Muscle layer of duodenum (tissue), 2 donors: ENCODE measurements at regions not wholly inside any gene's neighbourhood (a gene's known extent, or its start where the extent isn't known, plus 50 kb on each side); places are given as distances from the start of the nearest gene placed in this dataset.

Experiments used
- H3K27ac ChIP-seq: one replicate; pipeline ENCODE4 v1.7.0; 2013; ENCODE audit warnings: mild to moderate bottlenecking, low read length
- H3K27me3 ChIP-seq: one replicate; pipeline ENCODE4 v1.7.0; 2013; ENCODE audit warnings: low read depth, mild to moderate bottlenecking, control low read depth, low read length
- H3K36me3 ChIP-seq, 2 donors: one replicate each; pipeline ENCODE4 v1.7.0; 2013; ENCODE audit warnings: low read length in 2 of 2, control low read depth in 1 of 2, mild to moderate bottlenecking in 1 of 2; ENCODE audit not compliant: insufficient read depth in 2 of 2, control insufficient read depth in 1 of 2
- H3K4me1 ChIP-seq, 2 donors: one replicate each; pipeline ENCODE4 v1.7.0; 2013; ENCODE audit warnings: low read length in 2 of 2, mild to moderate bottlenecking in 2 of 2, control low read depth in 1 of 2, moderate library complexity in 1 of 2; ENCODE audit not compliant: insufficient read depth in 2 of 2, control insufficient read depth in 1 of 2
- H3K4me3 ChIP-seq, 2 donors: one replicate each; pipeline ENCODE4 v1.7.0; 2013; ENCODE audit warnings: low read length in 2 of 2, low read depth in 1 of 2, mild to moderate bottlenecking in 1 of 2
- H3K9me3 ChIP-seq, 2 donors: one replicate each; pipeline ENCODE4 v1.7.0; 2013; ENCODE audit warnings: low read length in 2 of 2, control low read depth in 1 of 2, mild to moderate bottlenecking in 1 of 2; ENCODE audit not compliant: control insufficient read depth in 1 of 2
- donor health status: healthy.

GRCh38 chr2:120472891-120473309 is 127.0 kb downstream of the INHBB start:
- H3K9me3 ChIP-seq: peaks cover 0 to 9% of the 10 kb centered on the region in 2 donors
- H3K4me1 ChIP-seq: no peaks in the 10 kb centered on the region
- no peak overlapping the region for H3K27ac ChIP-seq
- no peak overlapping the region for H3K4me3 ChIP-seq
- H3K36me3 ChIP-seq: peaks cover 0 to 4% of the 10 kb centered on the region in 2 donors
- H3K27me3 ChIP-seq: no peaks in the 10 kb centered on the region

GRCh38 chr2:120473522-120474271 is 127.8 kb downstream of the INHBB start:
- peaks cover 0 to 9% of the 10 kb centered on the region in 2 donors for H3K9me3 ChIP-seq
- H3K36me3 ChIP-seq: peaks cover 0 to 4% of the 10 kb centered on the region in 2 donors
- H3K4me3 ChIP-seq: no peak overlapping the region
- no peaks in the 10 kb centered on the region for H3K27me3 ChIP-seq
- no peaks in the 10 kb centered on the region for H3K4me1 ChIP-seq
- H3K27ac ChIP-seq: no peak overlapping the region

- Histone ChIP-seq H3K27ac (no peak overlapping the region), H3K27me3 (no peaks in the 10 kb centered on the region), H3K9me3 (peaks cover 0 to 9% of the 10 kb centered on the region in 2 donors), H3K4me3 (no peak overlapping the region), H3K36me3 (peaks cover 0 to 4% of the 10 kb centered on the region in 2 donors), H3K4me1 (no peaks in the 10 kb centered on the region)
Measured at GRCh38 chr2:120474486-120474885, 128.6 kb downstream of the INHBB start.

DNA sequence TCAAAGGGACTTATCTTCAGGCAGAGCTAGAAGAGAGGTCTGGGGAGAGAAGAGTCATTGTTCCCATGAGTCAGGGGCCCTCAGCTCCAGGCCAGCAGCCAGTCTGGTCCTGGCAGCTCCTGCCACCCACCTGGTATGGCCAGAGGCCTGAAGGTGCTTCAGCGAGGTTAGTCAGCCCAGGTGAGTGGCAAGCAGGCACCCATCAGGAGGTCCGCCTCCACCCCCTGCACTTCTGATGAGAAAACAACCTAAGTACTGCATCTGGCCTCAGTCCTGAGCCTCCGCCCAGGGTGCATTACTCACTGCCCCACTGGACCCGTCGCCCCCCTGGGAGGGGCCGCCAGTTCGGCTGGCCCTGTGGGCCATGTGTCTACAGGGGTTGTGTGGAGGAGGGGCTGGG is 130.2 kb downstream of the INHBB start:
- Histone ChIP-seq H3K36me3 (no peaks in the 10 kb centered on the region), H3K27me3 (no peaks in the 10 kb centered on the region), H3K4me1 (no peaks in the 10 kb centered on the region), H3K9me3 (peaks cover 0 to 9% of the 10 kb centered on the region in 2 donors), H3K27ac (no peak overlapping the region), H3K4me3 (no peak overlapping the region)

GRCh38 chr2:120477198-120477597 is 131.3 kb downstream of the INHBB start:
- H3K27me3 ChIP-seq: no peaks in the 10 kb centered on the region
- no peak overlapping the region for H3K27ac ChIP-seq
- H3K9me3 ChIP-seq: peaks cover 0 to 3% of the 10 kb centered on the region in 2 donors
- no peaks in the 10 kb centered on the region for H3K4me1 ChIP-seq
- H3K4me3 ChIP-seq: no peak overlapping the region
- no peaks in the 10 kb centered on the region for H3K36me3 ChIP-seq

DNA sequence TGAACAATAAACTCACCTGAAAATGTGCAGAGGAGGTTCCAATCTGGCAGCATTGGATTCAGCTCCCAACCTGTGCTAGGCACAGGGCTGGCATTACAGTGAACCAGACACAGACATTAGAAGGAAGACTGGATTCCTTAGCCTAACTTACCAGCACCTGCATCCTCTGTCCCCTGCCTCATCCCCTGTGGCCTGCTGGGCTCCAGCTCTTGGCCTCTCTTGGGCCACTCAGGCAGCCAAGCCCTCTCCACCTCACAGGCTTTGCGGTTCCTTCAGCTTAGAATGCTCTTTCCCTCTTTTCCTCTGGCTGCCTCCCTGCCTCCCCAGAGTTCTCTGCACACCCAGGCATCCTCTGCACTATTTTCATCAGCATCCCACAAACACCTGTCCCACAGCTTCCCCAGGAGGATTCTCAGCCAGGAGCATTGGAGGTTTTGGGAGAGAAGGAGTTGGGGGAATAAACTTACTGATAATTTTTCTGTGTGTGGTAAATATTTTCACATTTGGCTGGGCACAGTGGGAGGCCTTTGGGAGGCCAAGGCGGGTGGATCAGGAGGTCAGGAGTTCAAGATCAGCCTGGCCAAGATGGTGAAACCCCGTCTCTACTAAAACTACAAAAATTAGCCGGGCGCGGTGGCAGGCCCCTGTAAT is 132.0 kb downstream of the INHBB start:
- no peaks in the 10 kb centered on the region for H3K27me3 ChIP-seq
- H3K36me3 ChIP-seq: no peaks in the 10 kb centered on the region
- no peaks in the 10 kb centered on the region for H3K9me3 ChIP-seq
- H3K27ac ChIP-seq: no peak overlapping the region
- no peaks in the 10 kb centered on the region for H3K4me1 ChIP-seq
- no peak overlapping the region for H3K4me3 ChIP-seq

DNA sequence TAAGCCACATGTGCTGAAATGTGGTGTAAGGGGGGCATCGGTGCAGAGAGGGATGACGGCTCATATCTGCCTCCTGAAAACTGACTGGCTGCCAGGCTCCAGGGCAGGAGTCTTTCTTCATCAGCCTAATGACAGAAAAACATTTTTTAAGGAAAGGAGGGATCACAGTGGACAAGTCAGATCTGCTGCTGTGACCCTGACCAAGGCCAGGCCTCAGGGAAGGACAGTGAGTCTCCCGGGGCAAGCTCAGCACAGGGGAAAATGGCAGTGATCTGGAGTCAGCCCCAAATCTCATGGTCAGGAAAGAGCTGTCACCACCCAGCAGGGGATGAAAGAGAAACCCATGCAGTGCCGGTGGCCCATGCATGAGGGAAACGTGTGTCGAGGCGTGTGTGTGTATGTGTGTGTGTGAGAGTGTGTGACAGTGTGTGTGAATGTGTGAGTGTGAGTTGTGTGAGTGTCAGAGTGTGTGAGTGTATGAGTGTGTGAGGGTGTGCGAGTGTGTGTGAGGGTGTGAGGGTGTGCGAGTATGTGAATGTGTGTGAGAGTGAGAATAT is 134.5 kb downstream of the INHBB start:
- Histone ChIP-seq H3K9me3 (no peaks in the 10 kb centered on the region), H3K36me3 (no peaks in the 10 kb centered on the region), H3K27ac (no peak overlapping the region), H3K4me3 (no peak overlapping the region), H3K4me1 (no peaks in the 10 kb centered on the region), H3K27me3 (no peaks in the 10 kb centered on the region)

- Histone ChIP-seq H3K4me1 (no peaks in the 10 kb centered on the region), H3K27me3 (no peaks in the 10 kb centered on the region), H3K4me3 (no peak overlapping the region), H3K27ac (no peak overlapping the region), H3K9me3 (no peaks in the 10 kb centered on the region), H3K36me3 (no peaks in the 10 kb centered on the region)
Measured at GRCh38 chr2:120480903-120481445, 135.0 kb downstream of the INHBB start.

GRCh38 chr2:120481446-120482194 is 135.7 kb downstream of the INHBB start:
- Histone ChIP-seq H3K4me1 (no peaks in the 10 kb centered on the region), H3K36me3 (no peaks in the 10 kb centered on the region), H3K27me3 (no peaks in the 10 kb centered on the region), H3K27ac (no peak overlapping the region), H3K9me3 (no peaks in the 10 kb centered on the region), H3K4me3 (no peak overlapping the region)

DNA sequence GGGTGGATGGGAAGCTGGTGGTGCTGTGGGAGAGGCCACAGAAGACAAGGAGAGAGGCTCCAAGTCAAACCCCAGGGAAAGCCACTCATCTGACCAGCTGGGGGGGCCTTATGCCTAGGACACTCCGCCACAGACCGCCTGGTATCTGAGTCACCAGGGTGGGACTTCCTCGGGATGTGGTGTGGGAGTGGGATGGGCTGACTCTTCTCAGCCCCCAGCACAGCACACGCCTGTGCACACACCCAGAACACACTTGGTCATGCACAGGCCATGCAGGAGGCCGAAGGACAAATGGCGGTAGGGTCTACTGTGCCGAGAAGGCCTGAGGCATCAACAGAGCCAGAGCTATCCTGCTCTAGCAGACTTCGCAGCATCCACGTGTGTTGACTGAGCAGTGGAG is 136.4 kb downstream of the INHBB start:
- Histone ChIP-seq H3K9me3 (no peaks in the 10 kb centered on the region), H3K4me3 (no peak overlapping the region), H3K27ac (no peak overlapping the region), H3K36me3 (no peaks in the 10 kb centered on the region), H3K4me1 (no peaks in the 10 kb centered on the region), H3K27me3 (no peaks in the 10 kb centered on the region)

- Histone ChIP-seq H3K4me3 (no peak overlapping the region), H3K4me1 (no peaks in the 10 kb centered on the region), H3K36me3 (no peaks in the 10 kb centered on the region), H3K27me3 (no peaks in the 10 kb centered on the region), H3K27ac (no peak overlapping the region), H3K9me3 (no peaks in the 10 kb centered on the region)
Measured at GRCh38 chr2:120483355-120483754, 137.4 kb downstream of the INHBB start.
